Dedifferentiated amniotic fluid mesenchymal stem cell (primary cell): ENCODE measurements at regions not wholly inside any gene's neighbourhood (a gene's known extent, or its start where the extent isn't known, plus 50 kb on each side); places are given as distances from the start of the nearest gene placed in this dataset.

Source experiments
- DNase-seq: peaks from one replicate; pipeline ENCODE4 v3.0.0-alpha.2; 2016; ENCODE audit errors: extremely low spot score

DNA sequence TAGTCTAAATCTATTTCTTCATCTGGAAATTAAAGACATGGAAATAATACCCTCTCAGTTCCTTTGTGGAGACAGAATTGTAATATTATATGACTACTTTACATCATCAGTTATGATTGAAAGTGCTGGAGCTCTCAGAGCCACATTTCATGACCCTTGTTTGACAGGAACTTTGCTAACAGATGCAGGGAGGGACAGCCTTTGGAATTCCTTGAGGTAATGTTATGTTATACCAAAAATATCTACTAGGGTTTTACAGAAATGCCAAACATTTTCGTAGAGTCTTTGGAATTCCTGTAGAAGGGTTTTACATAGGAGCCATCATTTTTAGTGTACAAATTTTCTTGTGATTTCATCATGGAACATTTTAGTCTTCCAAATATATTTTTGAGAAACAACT lies 57.4 kb upstream of the ADAMTS5 start:
- DNase-seq: peak; percentile 97

- DNase-seq: no peak
These were observed 56.3 kb upstream of the ADAMTS5 start for GRCh38 chr21:27023186-27023585.

GRCh38 chr21:27021801-27022200 lies 54.9 kb upstream of the ADAMTS5 start:
- no peak for DNase-seq

DNA sequence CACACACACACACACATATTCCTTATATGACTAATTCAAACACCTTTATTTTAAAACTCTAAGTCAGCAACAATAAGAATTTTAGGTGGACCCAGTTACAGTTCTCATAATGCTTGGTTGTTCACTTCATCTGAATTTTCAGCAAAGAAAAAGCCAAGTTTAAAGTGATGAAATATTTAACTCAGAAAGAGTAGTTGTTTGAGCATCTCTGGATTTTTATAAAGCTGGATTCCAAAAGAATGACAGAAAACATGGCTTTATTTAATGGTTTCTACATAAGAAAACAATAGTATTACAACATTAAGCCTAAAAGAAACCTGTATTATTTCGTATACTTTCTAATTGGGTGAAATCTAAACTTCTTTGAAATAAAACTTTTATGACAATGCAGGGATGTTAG lies 54.2 kb upstream of the ADAMTS5 start:
- DNase-seq: no peak

DNA sequence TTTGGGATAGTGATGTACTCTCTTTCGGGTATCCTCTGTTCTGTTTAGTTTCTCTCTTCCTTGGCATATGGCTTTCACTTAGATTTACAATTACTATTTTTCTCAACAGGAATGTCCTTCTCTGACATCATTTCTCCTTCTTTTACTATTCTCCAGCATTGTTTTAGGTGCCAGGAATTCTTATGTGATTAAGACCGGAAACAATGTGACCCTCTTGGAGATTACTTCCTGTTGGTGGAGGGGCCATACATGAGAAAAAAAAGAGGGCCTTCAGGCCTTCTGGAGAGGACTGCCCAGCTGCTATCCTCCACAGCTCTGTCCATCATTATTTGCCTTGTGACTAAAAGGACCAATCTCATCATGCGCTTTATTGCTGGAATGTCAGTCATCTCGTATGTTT lies 50.4 kb upstream of the ADAMTS5 start:
- no peak for DNase-seq
